ENCODE measurements at regions not wholly inside any gene's neighbourhood (a gene's known extent, or its start where the extent isn't known, plus 50 kb on each side); places are given as distances from the start of the nearest gene placed in this dataset.
"Not testable (repeated sequence)": the region's sequence is repeated elsewhere in the genome, so short reads cannot be mapped to it uniquely, and the experiment has no call there.

- DNase-seq, result no peak
Observed at GRCh38 chr3:89533275-89533674, 425.9 kb downstream of the EPHA3 start.

- DNase-seq, result not testable (repeated sequence)
Observed at GRCh38 chr3:89554587-89554986, 447.2 kb downstream of the EPHA3 start.

GRCh38 chr3:89558711-89559110 is 451.3 kb downstream of the EPHA3 start:
- no peak for DNase-seq

- DNase-seq, result peak in 1 of 3 donors; percentile 47
Observed at GRCh38 chr3:89560568-89560967, 453.1 kb downstream of the EPHA3 start.

GRCh38 chr3:89562373-89562772 is 455.0 kb downstream of the EPHA3 start:
- no peak for DNase-seq

GRCh38 chr3:89565098-89565497 is 457.7 kb downstream of the EPHA3 start:
- DNase-seq, result no peak

- no peak for DNase-seq
Observed at GRCh38 chr3:89570465-89570864, 463.0 kb downstream of the EPHA3 start.

GRCh38 chr3:89571298-89571697 is 463.9 kb downstream of the EPHA3 start:
- DNase-seq, result no peak

- DNase-seq, result peak; percentile 5 to 19 (median 15)
Observed at GRCh38 chr3:89571707-89572106, 464.3 kb downstream of the EPHA3 start.

GRCh38 chr3:89572261-89572660 is 464.8 kb downstream of the EPHA3 start:
- DNase-seq, result no peak

GRCh38 chr3:89576417-89576816 is 469.0 kb downstream of the EPHA3 start:
- no peak for DNase-seq

- no peak for DNase-seq
Observed at GRCh38 chr3:89577637-89578530, 470.5 kb downstream of the EPHA3 start.

GRCh38 chr3:89580859-89581258 is 473.4 kb downstream of the EPHA3 start:
- DNase-seq, result no peak

GRCh38 chr3:89584398-89584797 is 477.0 kb downstream of the EPHA3 start:
- no peak for DNase-seq

- no peak for DNase-seq
Observed at GRCh38 chr3:89586256-89586655, 478.8 kb downstream of the EPHA3 start.

GRCh38 chr3:89586676-89587075 is 479.3 kb downstream of the EPHA3 start:
- no peak for DNase-seq

GRCh38 chr3:89606151-89606550 is 498.7 kb downstream of the EPHA3 start:
- no peak for DNase-seq

GRCh38 chr3:89612027-89612426 is 504.6 kb downstream of the EPHA3 start:
- DNase-seq, result no peak

- DNase-seq, result no peak
Observed at GRCh38 chr3:89613241-89613640, 505.8 kb downstream of the EPHA3 start.

GRCh38 chr3:89617706-89618105 is 510.3 kb downstream of the EPHA3 start:
- DNase-seq, result no peak

- no peak for DNase-seq
Observed at GRCh38 chr3:89619263-89619662, 511.8 kb downstream of the EPHA3 start.

GRCh38 chr3:89622063-89622700 is 514.8 kb downstream of the EPHA3 start:
- no peak for DNase-seq

GRCh38 chr3:89624494-89624893 is 517.1 kb downstream of the EPHA3 start:
- DNase-seq, result no peak
